OCI-LY1 (cell line): ENCODE measurements at regions not wholly inside any gene's neighbourhood (a gene's known extent, or its start where the extent isn't known, plus 50 kb on each side); places are given as distances from the start of the nearest gene placed in this dataset.

Experiments
- CTCF ChIP-seq: fragments of 200-600 bp; sonication (generic), shearing (Covaris generic); IDR thresholded peaks from 2 replicates; pipeline ENCODE4 v1.5.1; 2017; ENCODE audit warnings: mild to moderate bottlenecking, antibody characterized with exemption, low read length, moderate library complexity, mixed read lengths
- EZH2 ChIP-seq: fragments of 200-600 bp; sonication (generic), shearing (Covaris generic); IDR thresholded peaks from 2 replicates; pipeline ENCODE4 v1.8.0; 2017; ENCODE audit warnings: borderline replicate concordance, mixed run types, mild to moderate bottlenecking, antibody characterized with exemption, low read length, moderate library complexity, mixed read lengths

GRCh38 chr4:135191596-135191995 is 990.0 kb upstream of the PABPC4L start:
- TF ChIP-seq CTCF: no peak
- no peak for TF ChIP-seq EZH2
